HG03457 (cell line): ENCODE measurements at regions not wholly inside any gene's neighbourhood (a gene's known extent, or its start where the extent isn't known, plus 50 kb on each side); places are given as distances from the start of the nearest gene placed in this dataset.

Experiments used
- ATAC-seq: cut with Tn5 transposase; IDR thresholded peaks from one replicate; pipeline ENCODE4 v1.9.1; 2021; ENCODE audit warnings: moderate number of reproducible peaks; ENCODE audit not compliant: unreplicated experiment

DNA sequence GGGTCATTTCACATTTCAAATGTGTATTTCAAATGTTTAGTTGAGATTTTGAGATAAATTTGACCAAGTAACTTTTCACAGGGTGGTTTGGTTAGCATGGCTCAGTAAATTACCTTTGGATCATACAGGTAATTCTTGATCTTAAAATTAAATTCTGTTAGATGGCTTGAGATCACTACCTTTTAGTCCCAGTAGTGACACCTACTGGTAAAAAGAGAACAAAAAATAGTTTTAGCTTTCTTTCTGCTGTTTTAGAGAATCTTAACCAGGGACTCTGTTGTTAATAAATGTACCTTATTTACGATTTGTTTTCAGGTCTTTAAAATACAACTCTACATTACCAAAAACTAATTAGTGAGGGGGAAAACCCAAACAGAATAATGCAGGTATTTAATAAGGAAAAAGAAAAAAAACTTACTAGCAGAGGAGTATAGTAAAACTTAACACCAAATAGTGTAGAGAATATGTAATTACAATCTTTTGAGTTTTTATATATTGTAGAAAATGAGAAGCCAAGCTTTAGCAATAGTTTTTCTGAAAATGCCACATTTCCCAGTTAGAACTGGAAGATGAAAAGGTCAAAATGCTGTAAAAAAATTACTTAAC lies 620.3 kb upstream of the AGTR1 start:
- no peak for ATAC-seq

DNA sequence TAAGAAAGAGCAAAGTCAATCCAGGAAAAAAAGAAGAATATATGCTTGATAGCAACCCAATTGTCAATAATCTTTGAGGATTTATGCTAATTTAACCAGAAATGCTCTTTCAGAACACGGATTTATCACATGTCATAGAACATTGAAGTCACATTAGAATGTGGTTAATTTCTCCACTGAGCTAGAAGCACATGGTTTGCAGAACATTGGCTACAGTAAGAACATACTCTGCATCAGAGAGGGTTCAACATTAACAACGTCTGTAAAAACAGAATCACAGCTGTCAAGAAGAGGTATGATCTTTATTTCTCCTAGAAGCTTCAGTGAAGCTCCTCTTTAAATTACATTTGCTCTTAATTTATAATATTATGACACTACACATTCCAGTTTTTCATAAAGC lies 619.7 kb upstream of the AGTR1 start:
- no peak for ATAC-seq

DNA sequence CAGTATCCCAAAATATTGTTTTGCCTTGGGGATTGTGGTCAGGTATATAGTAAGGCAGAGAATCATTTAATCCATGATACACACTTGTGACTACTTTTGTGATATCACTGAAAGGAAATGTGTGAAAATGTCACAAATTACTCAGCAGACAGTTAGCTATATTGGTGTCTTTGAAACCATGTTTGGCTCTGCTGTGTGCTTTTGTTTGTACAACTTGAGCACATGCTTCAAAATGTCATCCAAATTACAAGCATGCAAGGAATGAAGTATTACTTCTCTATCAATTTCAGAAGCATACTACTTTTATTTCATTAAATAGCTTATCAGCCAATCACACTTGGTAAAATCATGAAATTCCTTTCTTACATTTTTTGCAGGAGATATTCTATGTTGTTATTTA lies 619.0 kb upstream of the AGTR1 start:
- no peak for ATAC-seq

DNA sequence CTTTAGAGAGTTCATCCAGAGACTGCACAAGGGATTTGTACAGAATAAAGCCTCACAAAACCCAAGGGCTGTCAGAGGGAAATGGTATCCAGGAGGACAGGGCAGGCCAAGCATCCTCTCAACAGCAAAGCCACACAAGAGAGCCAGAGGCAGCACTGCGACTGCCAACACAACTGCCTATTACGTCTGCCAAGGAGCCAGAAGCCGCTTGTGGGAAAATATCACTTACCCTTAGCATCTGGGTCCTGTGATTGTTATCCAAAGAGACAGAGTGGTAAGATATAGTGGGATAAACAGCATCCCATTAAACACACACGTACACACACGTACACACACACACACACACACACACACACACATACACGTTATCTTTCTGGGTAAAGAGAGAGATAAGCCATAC lies 618.3 kb upstream of the AGTR1 start:
- no peak for ATAC-seq

DNA sequence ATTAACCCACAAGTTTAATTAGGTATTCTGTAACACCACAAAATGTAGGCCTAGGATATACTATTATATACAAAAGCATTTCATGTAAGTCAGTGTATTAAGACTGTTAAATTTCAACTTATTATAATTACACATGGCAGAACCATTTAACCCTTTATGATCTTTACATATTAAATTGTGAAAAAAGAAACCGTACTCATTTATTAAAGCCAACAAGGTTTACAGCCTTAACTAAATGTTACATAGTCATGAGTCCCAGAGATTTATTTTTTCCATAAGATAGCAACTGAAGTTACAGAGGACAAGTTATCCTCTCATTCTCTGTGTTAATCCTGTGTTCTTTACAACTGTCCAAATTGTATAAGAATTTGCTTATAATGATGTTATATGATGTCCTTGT lies 615.8 kb upstream of the AGTR1 start:
- no peak for ATAC-seq

DNA sequence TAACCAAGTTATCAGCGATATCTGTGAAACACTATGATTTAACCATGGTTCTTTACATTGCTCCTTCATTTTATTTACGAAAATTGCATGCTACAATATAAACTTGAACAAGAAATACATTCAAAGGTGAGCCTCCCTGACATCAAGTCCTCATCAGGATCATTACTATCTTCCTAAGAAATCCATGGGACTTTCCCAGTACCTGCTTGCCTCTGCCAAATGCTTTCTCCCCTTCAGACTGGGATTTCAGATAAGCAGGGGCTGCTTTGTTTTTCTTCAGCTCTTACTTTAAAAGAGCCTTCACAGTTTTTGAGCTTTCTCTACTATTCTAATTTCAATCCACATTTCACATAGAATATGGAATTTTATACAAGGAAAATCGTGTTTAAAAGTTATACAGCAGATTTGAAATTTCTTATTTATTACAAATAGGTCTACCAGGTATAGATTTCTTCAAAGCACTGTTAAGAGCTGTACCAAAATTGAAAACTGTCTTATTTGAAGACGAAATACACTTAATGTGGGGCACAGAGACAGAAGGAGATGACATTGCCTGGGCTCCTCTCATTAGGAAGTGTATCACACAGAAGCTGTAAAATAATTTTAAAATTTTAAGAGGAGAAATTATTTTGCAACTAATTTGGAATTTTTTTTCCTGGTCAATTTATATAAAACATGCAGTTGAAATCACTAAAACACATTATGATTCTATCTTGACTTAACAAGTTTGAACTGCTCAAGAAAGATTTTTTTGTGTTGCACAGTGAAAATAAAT lies 615.0 kb upstream of the AGTR1 start:
- ATAC-seq = no peak

DNA sequence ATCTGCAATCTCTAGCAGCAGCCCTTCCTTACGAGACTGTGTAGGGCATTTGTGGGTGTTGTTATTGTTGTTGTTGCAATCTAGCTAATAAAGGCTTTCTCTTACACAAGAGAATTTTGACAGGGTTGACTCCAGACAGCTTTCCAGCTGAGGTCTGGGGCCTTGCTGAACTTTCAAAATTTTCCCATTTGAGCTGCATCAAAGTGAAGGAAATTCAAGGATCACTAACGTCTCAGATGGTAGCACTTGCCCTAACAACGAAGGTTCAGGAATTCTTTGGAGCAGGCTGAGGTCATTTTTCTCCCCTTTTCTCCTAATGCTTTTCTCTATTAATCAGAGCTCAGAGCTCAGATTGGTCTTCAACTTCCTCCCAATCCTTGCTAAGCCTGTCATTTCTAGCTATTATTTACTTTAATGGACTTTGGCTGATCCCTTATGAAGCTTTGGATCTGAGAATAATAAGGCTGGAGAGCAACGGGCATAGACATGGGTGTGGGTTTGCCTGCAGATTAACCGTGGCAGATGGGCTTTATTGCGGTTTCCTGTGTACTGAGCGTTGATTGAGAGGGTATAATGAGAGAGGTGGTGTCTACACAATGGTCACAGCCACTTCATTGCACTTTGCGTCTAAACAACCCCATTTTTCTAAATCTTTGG lies 614.0 kb upstream of the AGTR1 start:
- no peak for ATAC-seq

DNA sequence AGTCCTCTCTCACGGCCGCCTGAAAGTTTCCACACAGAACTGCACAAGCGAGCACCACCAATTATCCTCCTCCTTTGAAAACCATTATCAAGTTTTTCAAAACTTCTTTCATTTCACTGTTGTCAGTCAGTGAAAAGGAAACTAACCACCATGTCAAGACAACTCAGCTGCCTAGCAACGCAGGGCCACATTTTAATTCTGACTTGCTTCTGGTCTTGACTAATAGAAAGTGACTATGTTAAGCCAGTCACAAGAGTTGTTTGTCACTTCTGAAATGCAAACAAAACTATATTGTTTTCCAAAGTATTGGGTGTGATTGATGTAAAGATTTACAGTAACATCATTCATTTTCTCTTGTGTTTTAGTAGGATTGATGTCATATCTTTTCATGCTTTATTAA lies 612.8 kb upstream of the AGTR1 start:
- ATAC-seq = peak; percentile 81

DNA sequence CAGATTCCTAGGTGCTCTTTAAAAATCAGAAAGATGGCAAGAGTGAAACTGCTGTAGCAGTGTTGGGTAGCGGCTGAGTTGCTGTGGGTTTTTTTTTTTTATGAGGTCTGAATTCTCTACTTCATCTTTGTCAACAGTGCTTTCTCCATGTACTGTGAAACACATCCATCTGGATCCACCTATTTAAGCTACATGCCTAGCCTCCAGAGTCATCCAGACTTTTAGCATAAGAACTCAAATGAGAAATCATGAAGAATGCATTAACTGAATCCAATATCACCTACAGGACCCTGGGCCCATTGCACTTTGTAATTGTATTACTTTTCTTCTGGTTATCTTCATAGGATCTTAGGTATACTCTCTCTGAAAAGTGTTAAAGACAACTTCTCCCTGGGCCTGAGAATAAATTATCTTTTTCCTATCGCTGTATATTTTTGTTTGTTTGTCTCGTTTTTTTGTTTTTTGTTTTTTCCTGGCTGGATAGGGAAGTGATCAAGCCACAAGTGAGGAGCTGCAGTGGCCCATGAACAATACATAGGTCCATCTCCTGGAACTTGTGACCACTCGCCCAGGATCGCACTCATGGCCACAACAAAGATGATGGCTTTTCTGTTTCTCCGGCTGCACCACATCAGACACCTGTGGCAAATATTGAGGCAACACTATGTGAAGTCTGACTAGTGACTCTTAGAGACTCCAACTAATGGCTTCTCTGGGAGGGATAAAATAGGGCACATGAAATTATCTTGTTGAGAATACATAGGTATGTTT lies 609.9 kb upstream of the AGTR1 start:
- no peak for ATAC-seq

DNA sequence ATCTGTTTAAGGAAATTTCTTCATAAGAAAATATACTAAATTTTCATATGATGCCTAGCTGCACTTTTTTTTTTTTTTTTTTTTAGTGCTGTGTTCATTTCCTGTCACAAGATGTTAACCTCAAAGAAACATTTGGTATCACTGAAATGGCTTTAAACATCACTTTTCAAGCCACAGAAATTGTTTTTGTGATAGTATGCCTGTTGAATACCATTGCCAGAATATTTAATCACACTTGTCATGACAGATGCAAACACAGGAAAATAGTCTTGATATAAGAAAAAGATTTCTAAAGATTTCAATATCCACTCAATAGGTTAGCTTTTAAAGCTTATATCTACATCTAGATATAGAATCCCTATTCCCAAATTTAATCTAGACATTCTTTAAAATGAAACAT lies 608.5 kb upstream of the AGTR1 start:
- ATAC-seq = no peak

DNA sequence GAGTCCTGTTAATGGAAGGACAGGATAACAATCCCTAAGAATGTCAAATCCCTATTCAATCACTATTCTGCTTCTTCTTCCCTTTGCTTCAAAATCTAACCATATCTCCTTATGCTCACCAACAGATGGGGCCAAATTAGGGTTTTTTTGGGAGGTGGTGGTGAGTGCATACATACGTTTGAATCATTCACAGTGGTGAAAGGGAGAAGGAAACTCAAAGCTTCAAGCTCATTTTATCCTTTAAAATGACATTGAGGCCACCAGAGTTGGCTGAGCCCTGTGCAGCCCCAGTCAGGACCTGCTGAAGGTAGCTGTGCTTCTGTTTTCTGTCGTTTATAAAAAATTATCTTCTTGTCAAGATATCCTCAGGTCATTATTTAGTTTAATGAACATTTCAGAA lies 607.5 kb upstream of the AGTR1 start:
- no peak for ATAC-seq

DNA sequence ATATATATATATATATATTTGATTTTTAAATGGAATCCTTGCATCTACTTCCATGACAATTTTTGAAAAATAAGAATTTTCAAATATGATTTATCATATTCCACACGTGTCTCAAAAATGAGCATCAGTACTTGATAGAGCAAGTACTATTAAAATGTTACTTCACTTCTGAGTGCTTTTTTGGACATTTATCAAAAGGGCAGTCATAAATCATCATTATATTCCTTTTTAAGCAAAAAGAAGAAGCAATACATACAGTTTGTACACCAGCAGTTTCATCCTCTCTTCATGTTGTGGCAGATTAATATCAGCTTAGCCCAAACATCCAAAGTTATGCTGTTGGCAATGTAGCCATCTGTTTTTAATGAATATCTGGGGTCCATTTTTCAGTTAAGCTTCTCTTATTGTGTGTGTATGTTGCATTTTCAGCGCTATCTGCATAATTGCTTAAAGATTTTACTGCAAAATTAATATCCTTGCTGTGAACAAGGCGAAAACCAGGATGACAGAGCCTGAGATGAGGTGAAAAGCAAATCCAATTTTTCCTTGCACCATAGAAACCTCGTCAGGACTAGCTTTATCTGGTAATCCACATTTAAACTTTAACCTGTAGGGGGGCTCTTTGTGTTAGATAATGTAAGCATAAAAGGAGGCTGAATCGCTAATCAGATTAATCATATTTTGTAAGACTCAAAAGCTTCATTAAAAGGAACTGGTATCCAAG lies 604.9 kb upstream of the AGTR1 start:
- ATAC-seq = no peak

DNA sequence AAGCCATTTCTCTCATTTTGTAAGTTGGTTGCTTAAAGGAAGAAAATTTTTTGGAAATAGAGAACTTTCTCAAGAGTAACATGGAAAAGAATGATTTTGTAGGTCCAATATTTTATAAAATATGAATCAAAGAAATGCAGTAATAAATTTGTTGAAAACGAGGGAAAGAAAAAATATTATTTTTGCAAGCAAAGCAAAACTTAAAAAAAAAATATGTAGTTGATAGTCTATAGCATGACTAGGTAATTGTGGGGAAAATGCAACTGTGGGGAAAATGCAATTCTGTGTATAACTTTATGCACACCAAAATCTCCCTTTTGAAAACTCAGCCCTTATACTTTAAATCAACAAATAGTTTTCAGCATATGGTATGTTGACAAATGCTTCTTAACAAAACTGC lies 604.0 kb upstream of the AGTR1 start:
- no peak for ATAC-seq

DNA sequence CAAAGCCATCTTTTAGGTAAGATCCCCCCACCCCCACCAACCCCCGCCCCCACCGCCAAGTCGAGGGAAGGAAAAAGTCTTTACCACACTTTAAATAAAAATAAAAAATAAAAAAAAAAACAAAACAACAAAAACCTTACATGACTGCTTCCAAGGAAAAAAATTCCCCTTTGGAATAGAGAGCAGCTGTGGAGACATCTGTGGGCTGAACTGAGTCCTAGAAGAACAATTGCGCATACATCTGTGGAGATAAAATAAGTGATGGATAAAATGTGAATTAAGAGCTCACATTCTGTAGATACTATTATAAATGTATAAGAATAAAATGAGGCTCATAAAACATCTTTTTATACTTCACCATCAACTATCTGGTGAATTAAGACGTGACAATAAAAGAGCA lies 601.7 kb upstream of the AGTR1 start:
- no peak for ATAC-seq

DNA sequence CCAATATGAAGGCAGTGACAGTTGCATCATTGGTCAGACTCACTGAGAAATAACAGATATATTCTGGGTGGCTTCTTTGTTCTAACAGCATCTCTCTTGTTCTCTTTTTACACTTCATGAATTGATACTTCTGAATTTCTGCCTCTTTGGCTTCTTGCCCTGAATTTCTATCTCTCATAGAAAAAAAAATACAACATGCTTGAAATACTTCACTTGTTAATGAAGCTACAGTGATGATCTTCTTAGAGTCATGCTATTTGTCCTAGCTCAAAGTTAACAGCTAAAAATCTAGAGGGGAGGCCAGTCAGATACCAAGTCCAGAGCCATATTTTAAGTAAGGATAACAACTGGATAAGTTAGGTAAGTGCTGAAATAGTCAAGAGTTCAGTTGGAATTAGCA lies 597.2 kb upstream of the AGTR1 start:
- no peak for ATAC-seq

DNA sequence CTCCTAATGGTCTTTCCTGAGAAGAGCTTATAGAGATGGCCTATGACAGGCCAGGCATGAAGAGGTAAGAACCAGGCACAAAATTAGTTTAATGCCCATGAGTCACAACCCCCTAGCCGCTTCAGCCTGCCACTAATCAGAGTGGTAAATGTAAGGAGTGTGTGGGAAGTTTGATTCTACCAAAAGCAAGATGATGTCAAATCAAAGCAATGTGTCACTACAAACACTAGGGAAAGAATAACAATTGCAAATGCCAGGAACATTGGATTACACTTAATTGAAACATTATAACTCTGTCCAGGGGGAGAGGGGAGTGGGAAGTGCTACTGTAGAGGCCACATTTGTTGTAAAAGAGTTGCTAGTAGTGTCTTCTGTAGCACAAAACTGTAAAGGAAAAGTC lies 596.6 kb upstream of the AGTR1 start:
- no peak for ATAC-seq

DNA sequence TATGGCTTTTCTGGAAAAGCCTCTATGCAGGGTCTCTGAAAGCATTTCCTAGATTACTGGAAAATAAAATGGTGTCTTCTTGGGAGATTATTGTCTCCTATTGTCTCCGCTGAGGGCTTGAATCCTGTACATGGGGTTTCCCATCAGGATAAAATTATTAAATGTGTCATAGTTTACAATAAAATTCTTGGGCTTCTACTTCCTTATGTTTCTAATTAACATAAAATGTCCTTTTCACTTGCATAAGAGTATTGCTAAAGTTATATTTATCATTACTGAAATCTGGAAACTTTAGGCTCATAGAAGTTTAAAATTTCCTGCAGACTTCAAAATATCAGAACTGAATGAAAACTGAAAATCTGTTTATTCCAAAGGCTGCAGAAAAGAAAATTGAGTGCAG lies 595.5 kb upstream of the AGTR1 start:
- ATAC-seq = no peak

DNA sequence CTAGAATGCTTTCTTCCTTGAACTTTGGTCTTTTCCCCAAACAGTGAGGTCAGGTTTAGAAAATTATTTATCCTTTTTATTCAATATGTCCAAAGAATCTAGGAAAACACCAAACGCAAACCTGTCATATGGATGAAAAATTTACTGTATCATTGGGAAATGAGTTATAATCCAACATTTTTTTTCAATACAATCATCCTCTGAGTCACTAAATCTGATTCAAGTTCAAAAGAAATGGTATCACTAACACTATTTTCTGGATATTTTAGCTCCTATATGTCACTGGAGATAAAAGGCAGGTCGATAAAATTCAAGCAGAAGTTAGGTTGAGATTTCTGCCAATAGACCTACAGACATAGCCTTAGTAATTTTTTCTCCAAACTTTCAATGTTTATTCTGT lies 591.6 kb upstream of the AGTR1 start:
- ATAC-seq = no peak

DNA sequence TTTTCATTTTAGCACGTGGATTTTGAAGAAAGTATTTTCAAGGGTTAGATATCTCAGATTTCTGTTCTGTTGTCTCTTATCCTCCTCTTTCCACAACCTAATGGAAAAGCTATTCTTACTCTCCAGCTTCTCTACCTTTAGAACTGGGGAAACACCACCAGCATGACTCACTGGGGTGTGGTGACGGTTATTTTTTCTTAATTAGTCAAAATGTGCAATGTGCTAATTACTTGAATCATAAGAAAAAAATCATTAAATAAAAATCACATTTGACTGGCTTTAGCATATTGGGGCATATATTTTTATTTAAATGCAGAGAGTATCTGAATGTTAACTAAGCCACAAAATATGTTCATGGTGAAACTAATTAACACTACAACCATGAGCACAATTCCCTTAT lies 570.7 kb upstream of the AGTR1 start:
- no peak for ATAC-seq

DNA sequence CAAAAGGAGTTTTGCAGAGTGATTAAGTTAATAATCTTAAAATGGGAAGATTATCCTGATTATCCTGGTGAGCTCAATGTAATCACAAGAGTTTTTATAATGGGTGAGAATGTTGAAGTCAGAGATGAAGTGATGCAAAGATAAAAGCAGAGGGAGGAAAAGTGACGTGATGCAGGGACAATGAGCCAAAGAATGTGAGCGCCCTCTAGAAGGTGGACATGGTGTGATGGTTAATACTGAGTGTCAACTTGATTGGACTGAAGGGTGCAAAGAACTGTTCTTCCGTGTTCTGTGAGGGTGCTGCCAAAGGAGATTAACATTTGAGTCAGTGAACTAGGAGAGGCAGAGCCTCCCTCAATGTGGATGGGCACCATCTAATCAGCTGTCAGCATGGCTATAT lies 569.6 kb upstream of the AGTR1 start:
- no peak for ATAC-seq

DNA sequence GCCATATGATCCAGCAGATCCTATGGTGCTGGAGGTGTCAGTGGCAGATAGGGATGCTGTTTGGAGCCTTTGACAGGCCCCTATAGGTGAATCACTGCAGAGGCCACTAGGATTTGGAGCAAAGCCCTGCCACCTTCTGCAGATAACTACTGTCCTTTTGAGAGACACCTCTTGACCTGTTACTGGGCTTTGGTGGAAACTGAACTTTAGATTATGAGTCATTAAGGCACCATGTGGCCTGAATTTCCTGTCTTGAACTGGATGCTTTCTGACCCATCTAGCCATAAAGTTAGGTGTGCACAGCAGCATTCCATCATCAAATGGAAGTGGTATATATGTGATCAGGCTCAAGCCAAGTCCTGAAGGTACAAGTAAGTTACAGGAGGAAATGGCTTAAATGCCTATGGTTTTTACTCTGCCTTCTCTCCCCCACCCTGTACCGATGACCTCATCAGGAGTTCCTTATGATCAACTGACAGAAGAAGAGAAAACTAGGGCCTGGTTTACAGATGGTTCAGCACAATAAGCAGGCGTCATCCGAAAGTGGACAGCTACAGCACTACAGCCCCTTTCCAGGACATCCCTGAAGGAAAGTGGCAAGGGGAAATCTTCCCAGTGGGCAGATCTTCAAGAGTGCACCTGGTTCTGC lies 565.6 kb upstream of the AGTR1 start:
- no peak for ATAC-seq
